ENCODE measurements at regions not wholly inside any gene's neighbourhood (a gene's known extent, or its start where the extent isn't known, plus 50 kb on each side); places are given as distances from the start of the nearest gene placed in this dataset.

DNA sequence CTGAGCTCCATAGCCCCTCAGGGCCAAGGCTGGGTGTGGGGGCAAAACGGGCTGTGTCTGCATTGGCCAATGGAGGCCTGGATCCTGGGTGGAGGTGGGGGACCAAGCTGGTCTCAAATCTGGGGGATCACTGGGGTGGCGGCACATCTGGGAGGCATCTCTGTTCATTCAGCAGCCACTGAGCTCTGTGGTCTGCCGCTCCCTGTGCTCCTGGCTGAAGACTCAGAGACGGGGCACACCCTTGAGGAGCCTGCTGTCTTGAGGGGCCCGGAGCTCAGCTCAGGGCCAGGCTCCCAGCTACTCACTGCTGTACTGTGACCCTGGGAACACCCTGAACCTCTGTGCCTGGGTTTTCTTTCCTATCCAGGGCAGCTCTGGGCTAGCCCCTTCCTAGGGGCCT lies 90.3 kb upstream of the WNT4 start:
- no peak overlapping the region for H3K27ac Mint-ChIP-seq (ENCODE audit: unreplicated experiment)
- H3K27me3 Mint-ChIP-seq (ENCODE audit: low read depth, unreplicated experiment), result peaks cover 20% of the 10 kb centered on the region
- Histone ChIP-seq H3K4me3 (ENCODE audit: insufficient read depth, low read depth, low read length) (no peak overlapping the region), H3K4me1 (ENCODE audit: insufficient read depth, low read length) (no peaks in the 10 kb centered on the region), H3K36me3 (ENCODE audit: insufficient read depth, low read length) (no peaks in the 10 kb centered on the region), H4K20me1 (ENCODE audit: insufficient read depth, low read length) (no peaks in the 10 kb centered on the region), H2AFZ (ENCODE audit: low read depth, low read length) (no peak overlapping the region), H3K4me2 (ENCODE audit: low read length) (no peak overlapping the region), H3K9ac (ENCODE audit: low read length) (no peak overlapping the region), H3K79me2 (ENCODE audit: insufficient read depth, low read length) (no peaks in the 10 kb centered on the region), H3K27me3 (ENCODE audit: insufficient read depth, low read length) (peaks cover 27% of the 10 kb centered on the region), H3K9me3 (ENCODE audit: insufficient read depth, low read depth, low read length) (no peaks in the 10 kb centered on the region), H3K27ac (ENCODE audit: low read depth, low read length) (no peak overlapping the region)
- no peak for DNase-seq (ENCODE audit: low read depth)
- H3K9me3 Mint-ChIP-seq (ENCODE audit: unreplicated experiment), result no peaks in the 10 kb centered on the region
- no peak for FAIRE-seq
- H3K36me3 Mint-ChIP-seq (ENCODE audit: low read depth, unreplicated experiment), result peaks cover 3% of the 10 kb centered on the region
- no peak overlapping the region for H3K4me3 Mint-ChIP-seq (ENCODE audit: unreplicated experiment)
- TF ChIP-seq, protein P1, sequence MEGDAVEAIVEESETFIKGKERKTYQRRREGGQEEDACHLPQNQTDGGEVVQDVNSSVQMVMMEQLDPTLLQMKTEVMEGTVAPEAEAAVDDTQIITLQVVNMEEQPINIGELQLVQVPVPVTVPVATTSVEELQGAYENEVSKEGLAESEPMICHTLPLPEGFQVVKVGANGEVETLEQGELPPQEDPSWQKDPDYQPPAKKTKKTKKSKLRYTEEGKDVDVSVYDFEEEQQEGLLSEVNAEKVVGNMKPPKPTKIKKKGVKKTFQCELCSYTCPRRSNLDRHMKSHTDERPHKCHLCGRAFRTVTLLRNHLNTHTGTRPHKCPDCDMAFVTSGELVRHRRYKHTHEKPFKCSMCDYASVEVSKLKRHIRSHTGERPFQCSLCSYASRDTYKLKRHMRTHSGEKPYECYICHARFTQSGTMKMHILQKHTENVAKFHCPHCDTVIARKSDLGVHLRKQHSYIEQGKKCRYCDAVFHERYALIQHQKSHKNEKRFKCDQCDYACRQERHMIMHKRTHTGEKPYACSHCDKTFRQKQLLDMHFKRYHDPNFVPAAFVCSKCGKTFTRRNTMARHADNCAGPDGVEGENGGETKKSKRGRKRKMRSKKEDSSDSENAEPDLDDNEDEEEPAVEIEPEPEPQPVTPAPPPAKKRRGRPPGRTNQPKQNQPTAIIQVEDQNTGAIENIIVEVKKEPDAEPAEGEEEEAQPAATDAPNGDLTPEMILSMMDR (IDR thresholded peaks at IDR 0.05; ENCODE audit: insufficient read depth, low read depth, low read length), result no peak
- no peak for TF ChIP-seq EZH2 (IDR thresholded peaks at IDR 0.05; ENCODE audit: insufficient read depth, low read length)
- peaks cover 10% of the 10 kb centered on the region for H3K4me1 Mint-ChIP-seq (ENCODE audit: low read depth, unreplicated experiment)

DNA sequence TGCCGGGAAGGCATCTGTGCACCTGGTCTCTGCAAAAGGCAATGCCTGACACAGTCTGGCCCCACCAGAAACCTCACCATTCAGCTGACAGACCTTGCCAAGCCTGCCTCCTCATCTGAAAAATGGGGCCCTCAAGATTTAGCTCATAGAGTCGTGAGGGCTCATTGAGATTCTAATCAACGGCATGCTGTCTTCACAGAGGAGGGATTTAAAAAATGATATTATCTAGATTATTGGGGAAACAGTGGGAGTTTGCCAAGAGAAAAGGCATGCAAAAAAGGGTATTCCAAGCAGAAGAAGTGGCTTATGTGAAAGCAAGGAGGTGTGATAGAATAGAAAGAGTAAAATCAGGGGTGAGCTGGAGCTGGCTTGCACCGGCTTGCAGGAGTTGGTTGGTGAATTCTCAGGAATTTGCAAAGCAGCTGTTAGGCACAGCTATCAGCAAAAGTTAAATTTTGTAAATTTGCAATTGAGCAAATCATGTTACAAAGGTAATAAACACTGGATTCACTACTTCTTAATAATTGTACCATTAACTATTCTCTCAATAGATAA lies 91.7 kb upstream of the WNT4 start:
- no peaks in the 10 kb centered on the region for H3K36me3 ChIP-seq (ENCODE audit: insufficient read depth, low read length)
- H3K9me3 Mint-ChIP-seq (ENCODE audit: unreplicated experiment), result no peaks in the 10 kb centered on the region
- no peak overlapping the region for H3K27ac Mint-ChIP-seq (ENCODE audit: unreplicated experiment)
- FAIRE-seq (no peak), DNase-seq (ENCODE audit: low read depth) (no peak)
- no peak overlapping the region for H3K4me3 ChIP-seq (ENCODE audit: insufficient read depth, low read depth, low read length)
- H3K4me1 Mint-ChIP-seq (ENCODE audit: low read depth, unreplicated experiment), result peaks cover 4% of the 10 kb centered on the region
- H4K20me1 ChIP-seq (ENCODE audit: insufficient read depth, low read length), result no peaks in the 10 kb centered on the region
- TF ChIP-seq, protein P1 (IDR thresholded peaks at IDR 0.05; ENCODE audit: insufficient read depth, low read depth, low read length), result no peak
- TF ChIP-seq EZH2 (IDR thresholded peaks at IDR 0.05; ENCODE audit: insufficient read depth, low read length), result no peak
- H3K79me2 ChIP-seq (ENCODE audit: insufficient read depth, low read length), result no peaks in the 10 kb centered on the region
- H3K4me2 ChIP-seq (ENCODE audit: low read length), result no peak overlapping the region
- H2AFZ ChIP-seq (ENCODE audit: low read depth, low read length), result no peak overlapping the region
- no peak overlapping the region for H3K4me3 Mint-ChIP-seq (ENCODE audit: unreplicated experiment)
- no peak overlapping the region for H3K9ac ChIP-seq (ENCODE audit: low read length)
- H3K9me3 ChIP-seq (ENCODE audit: insufficient read depth, low read depth, low read length), result no peaks in the 10 kb centered on the region
- no peak overlapping the region for H3K27ac ChIP-seq (ENCODE audit: low read depth, low read length)
- H3K27me3 ChIP-seq (ENCODE audit: insufficient read depth, low read length), result peaks cover 27% of the 10 kb centered on the region
- H3K4me1 ChIP-seq (ENCODE audit: insufficient read depth, low read length), result no peaks in the 10 kb centered on the region
- peaks cover 3% of the 10 kb centered on the region for H3K36me3 Mint-ChIP-seq (ENCODE audit: low read depth, unreplicated experiment)
- H3K27me3 Mint-ChIP-seq (ENCODE audit: low read depth, unreplicated experiment), result peaks cover 23% of the 10 kb centered on the region

GRCh38 chr1:22236166-22236565 lies 93.3 kb upstream of the WNT4 start:
- Histone ChIP-seq H3K27me3 (ENCODE audit: insufficient read depth, low read length) (peaks cover 28% of the 10 kb centered on the region), H3K9me3 (ENCODE audit: insufficient read depth, low read depth, low read length) (no peaks in the 10 kb centered on the region), H3K4me2 (ENCODE audit: low read length) (no peak overlapping the region), H3K27ac (ENCODE audit: low read depth, low read length) (no peak overlapping the region), H3K36me3 (ENCODE audit: insufficient read depth, low read length) (no peaks in the 10 kb centered on the region), H3K4me3 (ENCODE audit: insufficient read depth, low read depth, low read length) (no peak overlapping the region), H4K20me1 (ENCODE audit: insufficient read depth, low read length) (no peaks in the 10 kb centered on the region), H3K79me2 (ENCODE audit: insufficient read depth, low read length) (no peaks in the 10 kb centered on the region), H2AFZ (ENCODE audit: low read depth, low read length) (no peak overlapping the region), H3K9ac (ENCODE audit: low read length) (no peak overlapping the region), H3K4me1 (ENCODE audit: insufficient read depth, low read length) (no peaks in the 10 kb centered on the region)
- Mint-ChIP-seq H3K4me1 (ENCODE audit: low read depth, unreplicated experiment) (peaks cover under 1% of the 10 kb centered on the region), H3K36me3 (ENCODE audit: low read depth, unreplicated experiment) (peaks cover 3% of the 10 kb centered on the region), H3K4me3 (ENCODE audit: unreplicated experiment) (no peak overlapping the region), H3K9me3 (ENCODE audit: unreplicated experiment) (no peaks in the 10 kb centered on the region), H3K27ac (ENCODE audit: unreplicated experiment) (no peak overlapping the region), H3K27me3 (ENCODE audit: low read depth, unreplicated experiment) (peaks cover 23% of the 10 kb centered on the region)
- DNase-seq (ENCODE audit: low read depth), result no peak
- FAIRE-seq, result no peak
- TF ChIP-seq, protein P1 (IDR thresholded peaks at IDR 0.05; ENCODE audit: insufficient read depth, low read depth, low read length), result no peak
- TF ChIP-seq EZH2 (IDR thresholded peaks at IDR 0.05; ENCODE audit: insufficient read depth, low read length), result no peak
